Panc1 (cell line): ENCODE measurements at regions not wholly inside any gene's neighbourhood (a gene's known extent, or its start where the extent isn't known, plus 50 kb on each side); places are given as distances from the start of the nearest gene placed in this dataset.

ENCODE experiments used
- ATAC-seq: fragments of 200-7000 bp; cut with Tn5 transposase; 2 replicates; pipeline ENCODE4 v1.9.1; 2020; ENCODE audit warnings: mild to moderate bottlenecking, moderate library complexity
- BruUV-seq: library from RNA; stranded (reverse); fragments of 400-500 nt; replicated peaks from 2 replicates; lab custom pipeline; 2021; lab: Mats Ljungman, UMichigan
- CTCF ChIA-PET: fragments of 300-600 bp; sonication (Branson Sonifier 250); formaldehyde crosslinking; loops from one replicate; lab custom pipeline; 2022; ENCODE audit warnings: antibody characterized with exemption; lab: Charles Lee
- POLR2A ChIA-PET: fragments of 300-600 bp; sonication (Branson Sonifier 250); formaldehyde crosslinking; loops from one replicate; lab custom pipeline; 2022; ENCODE audit warnings: antibody characterized with exemption; lab: Charles Lee
- DNase-seq: peaks from one replicate; pipeline ENCODE4 v3.0.0-alpha.2; 2010; ENCODE audit warnings: low read depth, low spot score
- H3K27ac ChIP-seq: 2 replicates; pipeline ENCODE4 v1.5.1; 2011; ENCODE audit warnings: mild to moderate bottlenecking, low read length, inconsistent platforms
- H3K27me3 ChIP-seq: fragments of 200-500 bp; sonication (Bioruptor generic); 2 replicates; pipeline ENCODE4 v1.6.0; 2014; ENCODE audit warnings: low read length, inconsistent platforms; ENCODE audit not compliant: control insufficient read depth, insufficient read depth
- H3K36me3 ChIP-seq: fragments of 200-500 bp; sonication (Bioruptor generic); 2 replicates; pipeline ENCODE4 v1.5.1; 2014; ENCODE audit warnings: inconsistent platforms, mild to moderate bottlenecking, low read length, moderate library complexity; ENCODE audit not compliant: control insufficient read depth, insufficient read depth
- H3K4me1 ChIP-seq: 2 replicates; pipeline ENCODE4 v1.5.1; 2011; ENCODE audit warnings: inconsistent platforms, mild to moderate bottlenecking, low read length, moderate library complexity; ENCODE audit not compliant: control insufficient read depth, insufficient read depth
- H3K4me3 ChIP-seq, 2 experiments: 2 replicates each; pipeline ENCODE4 v1.5.1; 2011 to 2012; ENCODE audit warnings: low read depth in 2 of 2, low read length in 2 of 2, mild to moderate bottlenecking in 2 of 2, inconsistent platforms in 1 of 2, moderate library complexity in 1 of 2
- H3K9me3 ChIP-seq: fragments of 200-500 bp; sonication (Bioruptor generic); 2 replicates; pipeline ENCODE4 v1.5.1; 2014; ENCODE audit warnings: low read depth, mild to moderate bottlenecking, inconsistent platforms, low read length, moderate library complexity; ENCODE audit not compliant: control insufficient read depth, insufficient read depth
- CTCF ChIP-seq: fragments of 450-650 bp; IDR thresholded peaks from 2 replicates; pipeline ENCODE4 v1.5.1; 2017; ENCODE audit warnings: mild to moderate bottlenecking
- POLR2AphosphoS5 ChIP-seq: IDR thresholded peaks from 2 replicates; pipeline ENCODE4 v1.6.1; 2012; ENCODE audit warnings: mild to moderate bottlenecking, low read depth, low read length, moderate library complexity
- SIN3A ChIP-seq: IDR thresholded peaks from 2 replicates; pipeline ENCODE4 v1.6.1; 2012; ENCODE audit warnings: low read depth, mild to moderate bottlenecking, low read length, moderate library complexity, borderline replicate concordance; ENCODE audit not compliant: insufficient read depth
- TCF7L2 ChIP-seq: IDR thresholded peaks from 2 replicates; pipeline ENCODE4 v1.6.1; 2011; ENCODE audit warnings: mild to moderate bottlenecking, low read depth, low read length, inconsistent platforms
- in situ Hi-C: cut with HindIII; loops from 2 replicates; pipeline ENCODE4 v1.10.0; 2016; ENCODE audit warnings: low sequenced_read_pairs, low pct_unique_long_range_greater_than_20kb
- intact Hi-C: fragments of 100-400 bp; cut with micrococcal nuclease; formaldehyde crosslinking; loops from one replicate; pipeline ENCODE4 v1.10.0; 2022; ENCODE audit not compliant: unreplicated experiment
- TF ChIP-seq, protein P1 (sequence below), 2 experiments: IDR thresholded peaks; 2 replicates each; pipeline ENCODE4 v1.6.1; 2011 to 2012; ENCODE audit warnings: low read depth in 2 of 2, control low read depth in 1 of 2, low read length in 1 of 2, mild to moderate bottlenecking in 1 of 2, moderate library complexity in 1 of 2; ENCODE audit not compliant: insufficient read depth in 1 of 2

DNA sequence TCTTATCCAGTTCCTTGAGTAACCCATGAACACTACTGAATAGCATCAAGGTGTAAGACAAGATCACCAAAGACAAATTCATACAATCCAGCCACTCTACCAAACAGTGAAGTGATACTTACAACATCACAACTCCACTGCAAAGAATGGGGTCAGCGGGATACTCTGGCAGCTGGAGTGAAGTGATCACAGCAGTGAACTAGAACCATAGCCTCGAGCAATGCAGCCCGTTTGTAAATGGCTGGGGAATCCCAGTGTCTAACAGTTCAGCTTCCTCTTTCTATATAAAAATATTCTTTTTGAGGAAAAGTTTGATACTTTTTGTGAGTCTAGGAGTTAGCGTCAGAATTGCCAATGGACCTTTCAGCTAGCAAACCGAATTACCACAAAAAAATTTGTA, 515.2 kb downstream of the ZNF608 start:
- Histone ChIP-seq H3K4me3 (no peak overlapping the region), H3K9me3 (no peaks in the 10 kb centered on the region), H3K4me1 (no peaks in the 10 kb centered on the region), H3K36me3 (no peaks in the 10 kb centered on the region), H3K27me3 (no peaks in the 10 kb centered on the region), H3K27ac (no peak overlapping the region)
- ATAC-seq (no peak), DNase-seq (no peak)
- in situ Hi-C loops (no loop called here), intact Hi-C loops (no loop called here)
- no TSS peak for BruUV-seq
- CTCF ChIA-PET: no interaction called here
- POLR2A ChIA-PET: no interaction called here
- TF ChIP-seq SIN3A: no peak
- TF ChIP-seq POLR2AphosphoS5: no peak
- TF ChIP-seq CTCF: no peak
- no peak for TF ChIP-seq TCF7L2
- TF ChIP-seq, protein P1, sequence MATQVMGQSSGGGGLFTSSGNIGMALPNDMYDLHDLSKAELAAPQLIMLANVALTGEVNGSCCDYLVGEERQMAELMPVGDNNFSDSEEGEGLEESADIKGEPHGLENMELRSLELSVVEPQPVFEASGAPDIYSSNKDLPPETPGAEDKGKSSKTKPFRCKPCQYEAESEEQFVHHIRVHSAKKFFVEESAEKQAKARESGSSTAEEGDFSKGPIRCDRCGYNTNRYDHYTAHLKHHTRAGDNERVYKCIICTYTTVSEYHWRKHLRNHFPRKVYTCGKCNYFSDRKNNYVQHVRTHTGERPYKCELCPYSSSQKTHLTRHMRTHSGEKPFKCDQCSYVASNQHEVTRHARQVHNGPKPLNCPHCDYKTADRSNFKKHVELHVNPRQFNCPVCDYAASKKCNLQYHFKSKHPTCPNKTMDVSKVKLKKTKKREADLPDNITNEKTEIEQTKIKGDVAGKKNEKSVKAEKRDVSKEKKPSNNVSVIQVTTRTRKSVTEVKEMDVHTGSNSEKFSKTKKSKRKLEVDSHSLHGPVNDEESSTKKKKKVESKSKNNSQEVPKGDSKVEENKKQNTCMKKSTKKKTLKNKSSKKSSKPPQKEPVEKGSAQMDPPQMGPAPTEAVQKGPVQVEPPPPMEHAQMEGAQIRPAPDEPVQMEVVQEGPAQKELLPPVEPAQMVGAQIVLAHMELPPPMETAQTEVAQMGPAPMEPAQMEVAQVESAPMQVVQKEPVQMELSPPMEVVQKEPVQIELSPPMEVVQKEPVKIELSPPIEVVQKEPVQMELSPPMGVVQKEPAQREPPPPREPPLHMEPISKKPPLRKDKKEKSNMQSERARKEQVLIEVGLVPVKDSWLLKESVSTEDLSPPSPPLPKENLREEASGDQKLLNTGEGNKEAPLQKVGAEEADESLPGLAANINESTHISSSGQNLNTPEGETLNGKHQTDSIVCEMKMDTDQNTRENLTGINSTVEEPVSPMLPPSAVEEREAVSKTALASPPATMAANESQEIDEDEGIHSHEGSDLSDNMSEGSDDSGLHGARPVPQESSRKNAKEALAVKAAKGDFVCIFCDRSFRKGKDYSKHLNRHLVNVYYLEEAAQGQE (IDR thresholded peaks at IDR 0.05; ENCODE audit: insufficient read depth in 1 of 2, low read depth in 2 of 2, low read length in 1 of 2): no peak

DNA sequence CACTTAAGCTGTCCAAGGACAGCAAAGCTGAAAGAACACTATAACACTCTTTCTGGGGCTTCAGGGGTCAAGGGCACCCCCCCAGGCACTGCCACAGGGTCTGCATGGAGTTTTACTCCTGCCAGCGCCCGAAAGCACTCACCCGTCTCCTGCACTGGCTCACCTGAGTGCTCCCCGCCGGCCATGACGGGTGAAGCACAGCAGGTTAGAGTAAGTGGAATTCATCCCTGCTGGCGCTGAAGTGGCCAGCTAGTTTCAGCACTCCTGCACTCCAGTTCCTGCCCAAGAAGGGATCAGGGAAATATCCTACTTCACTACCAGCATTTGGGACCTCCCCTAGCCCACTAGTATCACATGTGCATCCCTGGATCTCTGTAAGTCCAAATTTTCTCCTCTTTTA, 516.0 kb downstream of the ZNF608 start:
- no TSS peak for BruUV-seq
- Histone ChIP-seq H3K4me1 (no peaks in the 10 kb centered on the region), H3K27ac (no peak overlapping the region), H3K27me3 (no peaks in the 10 kb centered on the region), H3K9me3 (no peaks in the 10 kb centered on the region), H3K36me3 (no peaks in the 10 kb centered on the region), H3K4me3 (no peak overlapping the region)
- POLR2A ChIA-PET: no interaction called here
- TF ChIP-seq POLR2AphosphoS5 (no peak), CTCF (no peak), TCF7L2 (no peak), SIN3A (no peak)
- TF ChIP-seq, protein P1 (IDR thresholded peaks at IDR 0.05; ENCODE audit: insufficient read depth in 1 of 2, low read depth in 2 of 2, low read length in 1 of 2): no peak
- ATAC-seq (no peak), DNase-seq (no peak)
- in situ Hi-C loops: no loop called here
- intact Hi-C loops: no loop called here
- CTCF ChIA-PET: no interaction called here
